A673 (cell line): ENCODE measurements at regions not wholly inside any gene's neighbourhood (a gene's known extent, or its start where the extent isn't known, plus 50 kb on each side); places are given as distances from the start of the nearest gene placed in this dataset.

ENCODE experiments used
- BruUV-seq: library from RNA; stranded (reverse); fragments of 400-500 nt; replicated peaks from 2 replicates; lab custom pipeline; 2021; lab: Mats Ljungman, UMichigan
- CTCF ChIA-PET: fragments of 300-600 bp; sonication (Branson Sonifier 250); formaldehyde crosslinking; loops from one replicate; lab custom pipeline; 2022; ENCODE audit warnings: antibody characterized with exemption; lab: Charles Lee
- POLR2A ChIA-PET: fragments of 300-600 bp; sonication (Branson Sonifier 250); formaldehyde crosslinking; loops from one replicate; lab custom pipeline; 2022; ENCODE audit warnings: antibody characterized with exemption; ENCODE audit not compliant: low non-redundant PET; lab: Charles Lee
- DNase-seq: peaks from one replicate; pipeline ENCODE4 v3.0.0-alpha.2; 2015; ENCODE audit warnings: low spot score
- H3K27ac ChIP-seq: fragments of 200-600 bp; sonication (generic); 2 replicates; pipeline ENCODE4 v1.5.1; 2016; ENCODE audit warnings: mixed run types, low read depth, mild to moderate bottlenecking, mixed read lengths, antibody characterized with exemption, low read length; ENCODE audit not compliant: poor library complexity, severe bottlenecking
- H3K27me3 ChIP-seq: fragments of 200-600 bp; sonication (generic); replicated peaks from 2 replicates; pipeline ENCODE4 v1.6.1; 2017; ENCODE audit warnings: mixed run types, low read depth, mild to moderate bottlenecking, mixed read lengths, antibody characterized with exemption, low read length; ENCODE audit not compliant: insufficient read depth, poor library complexity
- H3K36me3 ChIP-seq: fragments of 200-600 bp; sonication (generic); 2 replicates; pipeline ENCODE4 v1.6.1; 2016; ENCODE audit warnings: mixed run types, mild to moderate bottlenecking, mixed read lengths, antibody characterized with exemption, low read length; ENCODE audit not compliant: insufficient read depth, poor library complexity, severe bottlenecking
- H3K4me1 ChIP-seq: fragments of 200-600 bp; sonication (generic); 2 replicates; pipeline ENCODE4 v1.6.1; 2017; ENCODE audit warnings: mixed run types, mild to moderate bottlenecking, mixed read lengths, antibody characterized with exemption, low read length; ENCODE audit not compliant: insufficient read depth, poor library complexity, severe bottlenecking
- H3K4me3 ChIP-seq: fragments of 200-600 bp; sonication (generic); 2 replicates; pipeline ENCODE4 v1.5.1; 2016; ENCODE audit warnings: low read depth, mixed run types, mild to moderate bottlenecking, mixed read lengths, low read length; ENCODE audit not compliant: poor library complexity, severe bottlenecking
- H3K9me3 ChIP-seq: fragments of 200-600 bp; sonication (generic); 2 replicates; pipeline ENCODE4 v1.6.1; 2016; ENCODE audit warnings: mixed run types, low read depth, mild to moderate bottlenecking, mixed read lengths, antibody characterized with exemption, low read length; ENCODE audit not compliant: poor library complexity, severe bottlenecking
- EZH2 ChIP-seq: fragments of 200-600 bp; sonication (generic); IDR thresholded peaks from 2 replicates; pipeline ENCODE4 v1.6.1; 2017; ENCODE audit warnings: borderline replicate concordance, low read depth, mild to moderate bottlenecking, mixed read lengths, antibody characterized with exemption, low read length; ENCODE audit not compliant: poor library complexity, severe bottlenecking
- intact Hi-C: fragments of 100-400 bp; cut with micrococcal nuclease; formaldehyde crosslinking; loops from one replicate; pipeline ENCODE4 v1.10.0; 2022; ENCODE audit not compliant: unreplicated experiment
- TF ChIP-seq, protein P1 (sequence below): fragments of 300-800, 200-600 bp; sonication (generic); conservative IDR thresholded peaks from 2 replicates; pipeline ENCODE4 v1.5.1; 2017; ENCODE audit warnings: low read depth, mild to moderate bottlenecking, antibody characterized with exemption, low read length, moderate library complexity, mixed read lengths

DNA sequence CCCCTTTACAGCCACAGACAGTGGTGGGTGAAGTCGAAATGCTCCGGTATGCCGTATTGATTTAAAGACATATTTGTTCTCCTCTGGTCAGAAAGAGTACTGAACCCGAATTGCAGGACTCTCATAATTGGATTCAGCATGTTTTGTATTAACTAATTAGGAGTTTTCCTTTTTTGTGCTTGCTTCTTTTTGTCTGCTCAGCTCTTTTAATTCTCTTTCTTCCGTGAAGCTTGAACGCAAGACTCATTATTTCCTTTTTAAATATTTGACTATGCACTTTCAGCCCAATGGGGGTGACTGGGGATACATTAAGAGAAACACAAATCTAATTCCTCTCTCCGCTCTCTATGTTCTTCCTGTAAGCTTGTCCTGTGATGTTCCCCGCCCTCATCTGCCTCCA lies 246.6 kb upstream of the IRX2 start:
- CTCF ChIA-PET = no interaction called here
- H3K36me3 ChIP-seq = no peaks in the 10 kb centered on the region
- DNase-seq = no peak

DNA sequence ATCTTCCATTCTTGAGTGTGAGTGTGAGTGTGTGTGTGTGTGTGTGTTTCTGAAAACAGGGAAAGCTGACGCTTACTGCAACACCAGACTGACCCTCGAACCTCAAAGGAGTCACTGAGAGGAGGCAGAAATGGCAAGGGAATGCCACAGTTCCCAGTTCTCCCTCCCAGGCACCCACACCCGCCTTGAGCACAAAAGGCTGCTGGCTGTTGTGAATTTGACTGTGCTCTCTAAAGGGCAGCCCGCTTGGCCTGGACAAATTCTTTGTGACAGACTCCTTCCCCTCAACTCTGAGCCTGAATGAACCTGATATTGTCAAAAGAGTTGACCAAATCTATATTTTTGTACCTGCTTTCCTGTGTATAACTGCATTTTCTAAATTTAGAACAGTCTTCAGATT lies 245.7 kb upstream of the IRX2 start:
- Histone ChIP-seq H3K4me1 (no peaks in the 10 kb centered on the region), H3K27ac (no peak overlapping the region), H3K4me3 (no peak overlapping the region), H3K27me3 (no peaks in the 10 kb centered on the region), H3K9me3 (peaks cover 17% of the 10 kb centered on the region), H3K36me3 (no peaks in the 10 kb centered on the region)
- ChIA-PET CTCF (no interaction called here), POLR2A (no interaction called here)
- TF ChIP-seq, protein P1, sequence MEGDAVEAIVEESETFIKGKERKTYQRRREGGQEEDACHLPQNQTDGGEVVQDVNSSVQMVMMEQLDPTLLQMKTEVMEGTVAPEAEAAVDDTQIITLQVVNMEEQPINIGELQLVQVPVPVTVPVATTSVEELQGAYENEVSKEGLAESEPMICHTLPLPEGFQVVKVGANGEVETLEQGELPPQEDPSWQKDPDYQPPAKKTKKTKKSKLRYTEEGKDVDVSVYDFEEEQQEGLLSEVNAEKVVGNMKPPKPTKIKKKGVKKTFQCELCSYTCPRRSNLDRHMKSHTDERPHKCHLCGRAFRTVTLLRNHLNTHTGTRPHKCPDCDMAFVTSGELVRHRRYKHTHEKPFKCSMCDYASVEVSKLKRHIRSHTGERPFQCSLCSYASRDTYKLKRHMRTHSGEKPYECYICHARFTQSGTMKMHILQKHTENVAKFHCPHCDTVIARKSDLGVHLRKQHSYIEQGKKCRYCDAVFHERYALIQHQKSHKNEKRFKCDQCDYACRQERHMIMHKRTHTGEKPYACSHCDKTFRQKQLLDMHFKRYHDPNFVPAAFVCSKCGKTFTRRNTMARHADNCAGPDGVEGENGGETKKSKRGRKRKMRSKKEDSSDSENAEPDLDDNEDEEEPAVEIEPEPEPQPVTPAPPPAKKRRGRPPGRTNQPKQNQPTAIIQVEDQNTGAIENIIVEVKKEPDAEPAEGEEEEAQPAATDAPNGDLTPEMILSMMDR = no peak
- no TSS peak for BruUV-seq
- intact Hi-C loops = no loop called here
- no peak for DNase-seq

More for the DNA sequence above, 246.6 kb upstream of the IRX2 start:
- H3K4me3 ChIP-seq = no peak overlapping the region
- intact Hi-C loops = no loop called here
- H3K27ac ChIP-seq = no peak overlapping the region
- H3K27me3 ChIP-seq = no peaks in the 10 kb centered on the region
- peaks cover 23% of the 10 kb centered on the region for H3K9me3 ChIP-seq
- BruUV-seq = no TSS peak
- TF ChIP-seq, protein P1 = no peak
- TF ChIP-seq EZH2 = no peak
- H3K4me1 ChIP-seq = no peaks in the 10 kb centered on the region
- POLR2A ChIA-PET = no interaction called here

DNA sequence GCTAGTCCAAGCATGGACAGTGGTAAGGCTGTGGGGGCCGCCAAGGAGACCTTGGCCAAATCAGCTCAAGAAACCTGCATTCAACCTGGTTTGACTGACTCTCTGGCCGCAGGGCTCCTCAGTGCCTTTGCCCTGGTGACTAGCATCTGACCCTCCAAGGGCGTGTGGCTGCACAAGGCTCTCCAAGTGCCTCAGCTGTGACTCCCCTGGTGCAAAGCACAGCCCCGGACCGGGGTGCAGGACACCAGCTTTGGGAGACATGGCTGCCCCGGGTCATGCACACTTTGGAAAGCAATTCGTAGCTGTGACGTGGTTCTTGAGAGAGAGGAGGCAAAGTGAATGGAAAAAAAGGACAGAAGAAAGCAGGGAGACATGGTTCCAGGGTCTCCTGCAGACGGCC lies 245.2 kb upstream of the IRX2 start:
- H3K27ac ChIP-seq = no peak overlapping the region
- peaks cover 20% of the 10 kb centered on the region for H3K9me3 ChIP-seq
- H3K4me1 ChIP-seq = no peaks in the 10 kb centered on the region
- ChIA-PET POLR2A (no interaction called here), CTCF (no interaction called here)
- H3K4me3 ChIP-seq = no peak overlapping the region
- H3K27me3 ChIP-seq = no peaks in the 10 kb centered on the region
- no TSS peak for BruUV-seq
- DNase-seq = no peak
- H3K36me3 ChIP-seq = no peaks in the 10 kb centered on the region
- intact Hi-C loops = no loop called here
- TF ChIP-seq, protein P1 = no peak
- TF ChIP-seq EZH2 = no peak
